Lower lobe of right lung (tissue), 2 donors: ENCODE measurements at regions not wholly inside any gene's neighbourhood (a gene's known extent, or its start where the extent isn't known, plus 50 kb on each side); places are given as distances from the start of the nearest gene placed in this dataset.
"Not testable (repeated sequence)": the region's sequence is repeated elsewhere in the genome, so short reads cannot be mapped to it uniquely, and the experiment has no call there.

Experiments used
- ATAC-seq, 2 donors: fragments of 200-7000 bp; cut with Tn5 transposase; one replicate each; pipeline ENCODE4 v1.9.1; 2020 to 2022; ENCODE audit warnings: mild to moderate bottlenecking in 2 of 2, moderate library complexity in 2 of 2
- DNase-seq: peaks from one replicate; pipeline ENCODE4 v3.0.0-alpha.2; 2020
- H3K27ac ChIP-seq: fragments of 200-600 bp; one replicate; pipeline ENCODE4 v1.8.0; 2022
- H3K27me3 ChIP-seq: fragments of 200-600 bp; one replicate; pipeline ENCODE4 v1.8.0; 2022; ENCODE audit warnings: low read depth
- H3K36me3 ChIP-seq: fragments of 200-600 bp; one replicate; pipeline ENCODE4 v1.8.0; 2022; ENCODE audit warnings: mild to moderate bottlenecking
- H3K4me1 ChIP-seq: fragments of 200-600 bp; one replicate; pipeline ENCODE4 v1.8.0; 2022
- H3K4me3 ChIP-seq: fragments of 200-600 bp; one replicate; pipeline ENCODE4 v1.8.0; 2022; ENCODE audit warnings: mild to moderate bottlenecking
- H3K9me3 ChIP-seq: fragments of 200-600 bp; one replicate; pipeline ENCODE4 v1.8.0; 2022
- CTCF ChIP-seq: fragments of 200-600 bp; IDR thresholded peaks from one replicate; pipeline ENCODE4 v1.8.0; 2022; ENCODE audit warnings: antibody characterized with exemption, mild to moderate bottlenecking
- intact Hi-C: fragments of 100-400 bp; cut with DNase I; formaldehyde crosslinking; loops from one replicate; pipeline ENCODE4 v1.11.0; 2022
- donor health status: DM: no; HTN: yes; CAD: no; lungs with severe emphysema.

- Histone ChIP-seq H3K36me3 (no peaks in the 10 kb centered on the region), H3K27ac (no peak overlapping the region), H3K4me1 (no peaks in the 10 kb centered on the region), H3K27me3 (no peaks in the 10 kb centered on the region), H3K4me3 (no peak overlapping the region), H3K9me3 (no peaks in the 10 kb centered on the region)
- DNase-seq (no peak), ATAC-seq (no peak)
- intact Hi-C loops: no loop called here
- no peak for TF ChIP-seq CTCF
These were observed 187.0 kb upstream of the ROBO1 start for GRCh38 chr3:79954756-79955155.

- no peak for ATAC-seq
- H3K4me1 ChIP-seq: no peaks in the 10 kb centered on the region
- no peak for DNase-seq
- no peak for TF ChIP-seq CTCF
- no peak overlapping the region for H3K4me3 ChIP-seq
- intact Hi-C loops: no loop called here
- H3K36me3 ChIP-seq: no peaks in the 10 kb centered on the region
- H3K27me3 ChIP-seq: no peaks in the 10 kb centered on the region
- no peak overlapping the region for H3K27ac ChIP-seq
- H3K9me3 ChIP-seq: no peaks in the 10 kb centered on the region
These were observed 185.8 kb upstream of the ROBO1 start for GRCh38 chr3:79953591-79954101.

GRCh38 chr3:79951426-79951825, 183.6 kb upstream of the ROBO1 start:
- H3K36me3 ChIP-seq, intact Hi-C loops, H3K27me3 ChIP-seq, ATAC-seq, H3K9me3 ChIP-seq, H3K4me1 ChIP-seq, H3K4me3 ChIP-seq, H3K27ac ChIP-seq, DNase-seq: not testable (repeated sequence)

DNA sequence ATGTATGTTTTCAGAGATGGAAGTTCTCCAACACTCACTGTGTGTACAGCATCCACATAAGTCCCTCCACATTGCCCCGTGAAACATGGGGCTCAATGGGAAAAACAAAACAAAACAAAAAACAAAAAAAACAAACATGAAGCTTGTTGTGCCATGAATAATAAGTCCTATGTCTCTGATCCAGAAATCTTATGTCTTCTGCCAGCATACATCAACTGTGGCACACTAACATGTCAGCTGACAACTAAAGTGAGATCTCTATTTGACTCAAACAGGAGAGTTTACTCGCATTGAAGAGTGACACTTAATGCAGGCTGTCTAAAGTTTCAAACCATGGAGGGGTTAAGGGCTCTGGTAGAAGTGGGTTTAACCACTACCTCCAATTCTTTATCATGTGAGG, 180.2 kb upstream of the ROBO1 start:
- ATAC-seq (no peak), DNase-seq (no peak)
- Histone ChIP-seq H3K36me3 (no peaks in the 10 kb centered on the region), H3K9me3 (no peaks in the 10 kb centered on the region), H3K27me3 (no peaks in the 10 kb centered on the region), H3K4me1 (no peaks in the 10 kb centered on the region), H3K27ac (no peak overlapping the region), H3K4me3 (no peak overlapping the region)
- intact Hi-C loops: no loop called here
- no peak for TF ChIP-seq CTCF

DNA sequence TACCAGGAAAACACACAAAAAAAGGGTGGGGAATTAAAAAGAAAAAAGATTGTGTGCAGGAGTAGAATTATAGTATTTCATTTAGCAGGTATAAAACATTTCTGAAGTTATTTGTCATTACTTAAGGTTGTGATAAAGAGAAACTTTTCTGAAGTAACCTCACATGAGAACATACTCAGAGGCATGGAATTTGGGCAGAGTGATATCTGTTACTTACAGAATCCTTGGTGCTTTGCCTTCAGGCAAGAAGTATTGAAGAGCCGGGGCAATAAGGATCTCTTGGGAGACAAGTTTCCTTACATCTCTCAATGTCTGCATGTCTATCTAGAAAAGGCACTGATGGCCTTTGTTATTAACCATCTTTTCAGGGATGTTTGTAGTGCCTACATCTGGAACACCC, 179.7 kb upstream of the ROBO1 start:
- Histone ChIP-seq H3K36me3 (no peaks in the 10 kb centered on the region), H3K27ac (no peak overlapping the region), H3K9me3 (no peaks in the 10 kb centered on the region), H3K4me3 (no peak overlapping the region), H3K27me3 (no peaks in the 10 kb centered on the region), H3K4me1 (no peaks in the 10 kb centered on the region)
- no peak for TF ChIP-seq CTCF
- intact Hi-C loops: no loop called here
- DNase-seq: no peak
- ATAC-seq: no peak

DNA sequence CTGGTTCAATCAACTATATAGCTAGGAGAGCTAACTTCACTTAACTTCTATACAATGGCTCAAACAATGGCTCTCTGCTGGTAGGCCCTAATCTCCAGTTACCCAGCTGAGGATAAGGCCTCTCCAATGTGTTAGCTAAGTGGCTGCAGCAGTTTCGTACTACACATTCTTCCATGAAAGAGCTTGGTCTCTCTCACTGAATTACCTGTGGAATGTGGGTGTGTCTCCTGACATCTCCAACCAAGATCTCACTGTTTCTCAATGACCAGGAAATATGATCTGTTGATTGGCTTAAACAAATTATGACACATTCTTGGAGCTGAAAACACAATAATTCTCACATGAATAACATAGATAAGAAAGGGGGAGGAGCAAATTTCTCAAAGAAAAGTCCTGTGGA, 169.8 kb upstream of the ROBO1 start:
- intact Hi-C loops: no loop called here
- TF ChIP-seq CTCF: no peak
- Histone ChIP-seq H3K9me3 (no peaks in the 10 kb centered on the region), H3K4me3 (no peak overlapping the region), H3K27ac (no peak overlapping the region), H3K4me1 (no peaks in the 10 kb centered on the region), H3K27me3 (no peaks in the 10 kb centered on the region), H3K36me3 (no peaks in the 10 kb centered on the region)
- peak; percentile 80 to 89 for ATAC-seq
- no peak for DNase-seq
